ENCODE measurements at regions not wholly inside any gene's neighbourhood (a gene's known extent, or its start where the extent isn't known, plus 50 kb on each side); places are given as distances from the start of the nearest gene placed in this dataset.
"Not testable (repeated sequence)": the region's sequence is repeated elsewhere in the genome, so short reads cannot be mapped to it uniquely, and the experiment has no call there.

DNA sequence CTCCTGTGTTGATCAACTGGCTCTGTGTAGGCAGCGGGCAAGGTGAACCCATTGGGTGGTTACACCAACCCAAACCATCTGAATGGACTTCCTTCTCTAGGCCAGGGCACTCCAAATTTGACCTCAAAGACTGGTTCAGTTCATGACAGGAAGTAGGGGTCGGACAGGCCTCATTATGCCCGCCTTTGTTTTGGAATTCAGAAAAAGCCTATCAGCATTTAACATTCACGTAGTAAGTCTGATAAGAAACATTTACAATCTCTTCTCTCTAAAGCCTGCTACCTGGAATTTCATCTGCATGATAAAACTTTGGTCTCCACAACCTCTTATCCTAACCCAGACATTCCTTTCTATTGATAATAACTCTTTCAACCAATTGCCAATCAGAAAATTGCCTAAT, 97.1 kb upstream of the ETV3 start:
- no peak for DNase-seq (ENCODE audit: low read depth in 3 of 3, low spot score in 2 of 3)

DNA sequence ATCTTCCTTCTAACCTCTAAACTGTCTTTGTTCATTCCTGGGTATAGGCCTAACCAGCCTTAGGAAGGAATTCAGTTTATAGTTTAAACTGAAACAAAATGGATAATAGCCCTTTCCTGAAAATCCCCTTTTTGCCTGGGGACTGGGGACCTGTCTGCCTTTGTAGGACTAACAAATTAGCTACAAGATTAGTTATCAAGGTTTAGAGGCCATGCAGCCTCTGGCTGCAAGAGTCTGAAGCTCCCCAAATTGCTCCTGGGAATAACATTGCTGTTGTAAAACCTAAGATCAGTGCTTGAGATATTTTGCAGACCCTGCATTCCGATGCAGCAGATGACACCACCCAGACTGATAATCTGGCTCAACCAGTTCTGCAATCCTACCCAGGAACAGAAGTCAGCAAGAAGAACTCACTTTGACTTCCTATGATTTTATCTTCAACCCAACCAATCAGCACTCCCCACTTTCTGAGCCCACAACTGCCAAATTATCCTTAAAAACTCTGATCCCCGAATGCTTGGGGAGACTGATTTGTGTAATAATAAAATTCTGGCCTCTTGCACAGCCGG, 96.6 kb upstream of the ETV3 start:
- no peak for DNase-seq (ENCODE audit: low read depth in 3 of 3, low spot score in 2 of 3)

DNA sequence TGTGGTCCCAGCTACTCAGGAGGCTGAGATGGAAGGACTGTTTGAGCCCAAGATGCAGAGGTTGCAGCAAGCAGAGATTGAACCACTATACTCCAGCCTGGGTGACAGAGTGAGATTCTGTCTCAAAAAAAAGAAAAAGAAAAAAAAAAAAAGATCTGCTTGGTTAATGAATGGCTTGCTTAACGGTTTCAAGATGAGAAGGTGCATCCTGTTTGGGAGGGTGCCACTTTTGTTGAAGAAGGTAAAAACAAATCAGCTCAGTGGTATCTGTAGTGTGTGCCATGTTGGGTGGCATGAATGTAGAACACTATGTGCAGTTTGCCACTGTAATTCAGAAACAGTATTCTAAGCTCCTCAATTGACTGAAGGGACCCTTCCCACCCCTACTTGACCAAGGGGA, 94.9 kb upstream of the ETV3 start:
- DNase-seq (ENCODE audit: low read depth in 3 of 3, low spot score in 2 of 3): no peak

DNA sequence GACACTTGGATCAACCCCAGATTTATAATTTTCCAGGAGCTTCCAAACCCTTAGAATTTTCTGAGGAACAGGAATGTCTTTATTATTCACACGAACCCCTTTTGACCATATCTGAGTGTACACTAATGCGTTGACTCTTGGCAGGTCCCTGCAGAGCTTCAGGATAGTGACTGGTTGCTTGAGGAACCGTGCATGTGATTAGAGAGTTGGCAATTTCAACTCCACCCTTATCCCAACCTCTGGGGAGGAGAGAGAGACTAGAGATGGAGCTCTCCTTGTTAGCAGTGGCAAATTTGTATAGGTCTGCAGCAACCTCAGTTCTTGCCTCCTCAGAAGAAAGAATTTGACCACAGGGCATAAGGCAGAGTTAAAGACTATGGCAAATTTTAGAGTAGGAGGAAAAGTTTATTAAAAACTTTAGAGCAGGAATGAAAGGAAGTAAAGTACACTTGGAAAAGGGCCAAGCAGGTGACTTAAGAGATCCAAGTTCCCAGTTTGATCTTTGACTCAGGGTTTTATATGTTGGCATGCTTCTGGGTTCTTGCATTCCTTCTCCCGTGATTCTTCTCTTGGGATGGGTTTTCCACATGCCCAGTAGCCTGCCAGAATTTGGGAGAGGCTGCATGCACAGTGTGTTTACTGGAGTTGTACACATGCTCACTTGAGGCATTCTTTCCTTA, 93.8 kb upstream of the ETV3 start:
- no peak for DNase-seq (ENCODE audit: low read depth in 3 of 3, low spot score in 2 of 3)

DNA sequence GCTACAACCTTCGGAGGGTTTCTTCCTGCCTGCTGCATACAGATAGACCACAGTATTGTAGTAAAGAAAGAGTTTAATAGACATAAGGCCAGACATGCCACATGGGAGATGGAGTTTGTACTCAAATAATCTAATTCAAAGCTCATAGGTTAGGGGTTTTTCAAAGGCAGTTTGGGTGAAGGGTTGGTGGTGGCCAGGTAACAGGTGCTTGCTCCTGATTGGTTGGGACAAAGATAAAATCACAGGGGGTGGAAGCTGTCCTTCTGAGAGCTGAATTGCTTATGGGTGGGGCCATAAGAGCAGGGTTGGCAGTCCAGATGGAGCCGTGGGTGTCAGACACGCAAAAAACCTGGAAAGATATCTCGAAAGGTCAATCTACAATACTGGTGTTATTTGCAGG, 92.3 kb upstream of the ETV3 start:
- no peak for DNase-seq (ENCODE audit: low read depth in 3 of 3, low spot score in 2 of 3)

DNA sequence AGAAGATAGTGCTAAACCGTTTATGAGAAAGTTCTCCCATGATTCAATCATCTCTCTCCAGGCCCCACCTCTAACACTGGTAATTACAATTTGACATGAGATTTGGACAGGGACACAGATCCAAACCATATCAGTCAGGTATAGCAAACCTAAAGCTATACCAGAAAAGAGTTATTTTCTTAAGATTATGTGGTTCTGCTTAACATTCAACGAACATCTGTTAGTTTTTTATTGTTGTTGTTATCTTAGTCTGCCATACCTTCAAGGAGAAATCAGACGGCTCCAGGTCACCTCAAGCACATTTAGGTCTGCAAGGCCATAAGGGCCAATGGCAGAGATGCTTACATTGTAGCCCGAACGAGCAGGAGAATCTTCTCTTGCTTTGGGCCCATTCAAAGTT, 89.5 kb upstream of the ETV3 start:
- no peak for DNase-seq (ENCODE audit: low read depth in 3 of 3, low spot score in 2 of 3)

DNA sequence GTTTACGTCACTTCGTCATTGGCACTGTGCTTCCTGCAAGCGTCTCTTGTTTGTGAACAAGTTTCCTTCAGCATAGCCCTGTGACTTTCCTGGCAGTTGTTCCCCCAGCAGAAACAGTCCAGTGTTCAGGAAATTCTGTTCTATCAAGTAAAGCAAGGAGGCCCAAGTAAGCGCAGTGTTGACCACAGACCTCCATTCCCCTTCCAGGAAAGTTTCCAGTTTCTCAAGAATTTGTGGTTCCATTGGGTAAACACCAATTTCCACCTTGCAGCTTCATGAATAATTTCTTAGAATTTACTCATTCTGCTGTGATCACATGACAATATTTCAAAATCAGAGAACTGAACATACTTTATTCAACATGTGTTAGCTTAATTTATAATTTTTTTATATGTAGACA, 88.5 kb upstream of the ETV3 start:
- no peak for DNase-seq (ENCODE audit: low read depth in 3 of 3, low spot score in 2 of 3)

DNA sequence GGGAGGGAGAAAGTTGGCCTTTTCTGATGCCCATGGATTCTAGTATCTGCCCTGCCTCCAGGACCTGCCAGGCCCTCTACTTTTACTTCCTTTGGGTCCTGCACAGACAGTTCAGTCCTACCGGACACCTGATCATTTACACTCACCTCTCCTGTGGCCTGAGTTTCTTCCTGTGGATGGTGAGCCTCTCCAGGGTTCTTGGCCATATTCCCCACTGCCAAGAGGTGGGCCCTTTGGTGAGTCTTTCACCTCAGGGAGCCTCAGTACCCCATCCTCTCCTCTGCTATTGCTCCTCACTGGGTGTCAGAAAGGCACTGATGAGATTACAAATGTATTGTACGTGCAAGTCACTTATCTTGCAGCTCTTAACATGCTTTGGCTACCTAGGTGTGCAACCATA, 81.4 kb upstream of the ETV3 start:
- DNase-seq (ENCODE audit: low read depth in 3 of 3, low spot score in 2 of 3): no peak

DNA sequence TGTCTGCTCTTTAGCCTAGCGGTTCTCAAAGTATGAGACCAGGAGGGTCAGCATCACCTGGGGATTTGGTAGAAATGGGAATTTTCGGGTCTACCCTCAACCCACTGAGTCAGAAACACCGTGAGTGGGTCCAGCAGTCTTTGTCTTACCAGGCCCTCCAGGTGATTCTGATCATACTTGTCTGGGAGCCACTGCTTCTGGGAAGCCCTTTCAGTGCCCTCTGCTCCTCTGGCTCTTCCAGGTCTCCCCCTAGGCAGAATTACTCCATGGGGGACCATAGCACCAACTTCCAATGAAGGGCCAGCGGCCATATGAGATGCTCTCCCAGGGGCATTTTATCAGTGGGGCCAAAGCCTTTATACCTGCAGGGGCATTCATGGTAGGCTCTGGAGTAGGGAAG, 81.0 kb upstream of the ETV3 start:
- DNase-seq (ENCODE audit: low read depth in 3 of 3, low spot score in 2 of 3): no peak

DNA sequence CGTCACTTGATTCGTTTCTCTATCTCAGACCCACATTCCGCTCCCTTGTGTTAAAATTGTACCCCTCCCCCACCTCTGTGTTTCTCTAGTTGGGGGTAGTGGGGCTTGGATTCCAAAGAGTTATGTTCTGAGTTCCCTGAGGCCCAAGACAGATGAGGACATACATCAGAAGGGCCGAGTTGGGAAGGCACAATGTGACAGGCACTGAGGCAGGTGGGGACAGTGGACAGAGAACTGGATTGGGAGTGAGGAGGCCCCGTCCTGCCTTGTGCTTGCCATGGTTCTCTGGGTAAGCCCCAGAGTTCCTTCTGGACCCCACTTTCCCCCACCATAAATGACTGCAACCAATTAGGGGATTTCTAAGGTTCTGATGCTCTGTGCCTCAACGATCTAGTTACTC, 80.5 kb upstream of the ETV3 start:
- DNase-seq (ENCODE audit: low read depth in 3 of 3, low spot score in 2 of 3): no peak

DNA sequence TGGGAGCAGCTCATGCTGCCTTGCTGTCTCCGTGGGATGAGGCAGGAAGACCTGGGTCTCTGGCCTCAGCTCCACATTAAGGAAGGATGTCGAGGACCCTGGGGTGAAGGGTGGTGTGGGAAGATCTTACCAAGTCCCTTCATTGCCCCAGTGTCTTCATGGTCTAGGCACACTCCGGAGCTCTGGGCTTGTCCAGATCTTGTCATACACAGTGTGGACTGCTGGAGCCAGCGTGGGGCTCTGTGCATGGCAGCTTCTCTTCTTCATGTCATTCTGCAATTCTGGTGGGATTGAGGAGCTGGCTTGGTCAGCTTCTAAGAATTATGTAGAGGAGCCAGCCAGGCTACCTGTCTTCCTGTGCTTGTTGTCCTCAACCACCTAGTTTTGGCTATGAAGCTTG, 79.3 kb upstream of the ETV3 start:
- no peak for DNase-seq (ENCODE audit: low read depth in 3 of 3, low spot score in 2 of 3)

DNA sequence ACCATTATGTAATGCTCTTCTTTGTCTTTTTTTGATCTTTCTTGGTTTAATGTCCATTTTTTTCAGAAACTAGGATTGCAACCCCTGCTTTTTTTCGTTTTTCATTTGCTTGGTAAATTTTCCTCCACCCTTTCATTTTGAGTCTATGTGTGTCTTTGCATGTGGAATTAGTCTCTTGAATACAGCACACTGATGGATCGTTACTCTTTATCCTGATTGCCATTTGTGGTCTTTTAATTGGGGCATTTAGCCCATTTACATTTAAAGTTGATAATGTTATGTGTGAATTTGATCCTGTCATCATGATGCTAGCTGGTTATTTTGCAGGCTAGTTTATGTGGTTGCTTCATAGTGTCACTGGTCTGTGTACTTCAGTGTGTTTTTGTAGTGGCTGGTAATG, 75.6 kb upstream of the ETV3 start:
- DNase-seq (ENCODE audit: low read depth in 3 of 3, low spot score in 2 of 3): no peak

DNA sequence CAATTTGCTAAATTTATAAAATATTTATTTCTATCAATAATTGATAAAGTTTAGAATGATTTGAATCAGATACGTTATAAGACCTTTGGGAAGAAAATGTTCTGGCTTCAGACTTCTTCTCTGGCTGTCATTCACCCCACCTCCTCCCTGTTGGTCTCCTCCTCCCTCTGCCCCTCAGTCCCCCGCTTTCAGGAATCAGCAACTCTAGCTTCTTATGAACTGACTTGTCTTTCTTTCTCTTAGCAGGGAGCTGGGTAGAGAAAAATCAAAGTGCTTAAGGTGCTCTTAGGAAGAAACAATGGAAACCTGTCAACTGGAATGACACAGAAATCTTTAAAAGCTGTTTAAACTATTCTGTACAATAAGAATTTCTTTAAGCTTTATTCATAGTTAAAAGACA, 71.3 kb upstream of the ETV3 start:
- DNase-seq (ENCODE audit: low read depth in 3 of 3, low spot score in 2 of 3): no peak

DNA sequence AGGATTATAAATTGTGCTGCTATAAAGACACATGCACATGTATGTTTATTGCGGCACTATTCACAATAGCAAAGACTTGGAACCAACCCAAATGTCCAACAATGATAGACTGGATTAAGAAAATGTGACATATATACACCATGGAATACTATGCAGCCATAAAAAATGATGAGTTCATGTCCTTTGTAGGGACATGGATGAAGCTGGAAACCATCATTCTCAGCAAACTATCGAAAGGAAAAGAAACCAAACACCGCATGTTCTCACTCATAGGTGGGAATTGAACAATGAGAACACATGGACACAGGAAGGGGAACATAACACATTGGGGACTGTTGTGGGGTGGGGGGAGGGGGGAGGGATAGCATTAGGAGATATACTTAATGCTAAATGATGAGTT, 67.8 kb upstream of the ETV3 start:
- not testable (repeated sequence) for DNase-seq (ENCODE audit: low read depth in 3 of 3, low spot score in 2 of 3)

DNA sequence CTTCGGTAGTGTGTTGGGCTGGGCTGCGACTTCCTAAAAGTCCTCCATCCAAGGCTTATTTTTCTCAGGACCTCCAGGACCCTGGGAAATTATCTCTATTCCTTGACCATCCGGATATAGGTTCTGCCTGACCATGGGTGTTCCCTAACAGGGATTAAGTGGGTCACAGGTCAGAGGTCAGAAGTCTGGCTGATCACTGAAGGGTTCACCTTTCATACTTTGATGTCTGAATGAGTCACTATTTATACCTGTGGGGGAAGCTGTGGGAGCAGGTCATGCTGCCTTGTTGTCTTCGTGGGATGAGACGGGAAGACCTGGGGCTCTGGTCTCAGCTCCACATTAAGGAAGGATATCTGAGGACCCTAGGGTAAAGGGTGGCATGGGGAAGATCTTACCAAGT, 65.0 kb upstream of the ETV3 start:
- no peak for DNase-seq (ENCODE audit: low read depth in 3 of 3, low spot score in 2 of 3)

DNA sequence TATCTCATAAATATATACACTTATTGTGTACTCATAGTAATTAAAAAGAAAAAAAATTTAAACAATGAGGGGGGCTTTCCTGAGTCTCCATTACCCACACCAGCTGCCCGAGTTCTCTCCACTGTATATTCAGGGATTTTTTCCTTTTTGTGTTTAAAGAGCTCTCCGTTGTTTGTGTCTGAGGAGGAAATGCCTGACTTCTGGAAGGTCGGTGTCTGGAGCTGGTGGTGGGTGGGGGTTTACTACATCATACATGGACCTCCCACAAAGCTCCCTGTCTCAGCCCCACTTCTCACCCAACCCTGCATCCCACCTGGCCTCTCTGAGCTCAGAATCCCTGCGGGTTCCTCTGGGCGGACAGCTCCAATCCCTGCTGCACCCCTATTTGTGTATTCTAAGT, 64.1 kb upstream of the ETV3 start:
- no peak for DNase-seq (ENCODE audit: low read depth in 3 of 3, low spot score in 2 of 3)

DNA sequence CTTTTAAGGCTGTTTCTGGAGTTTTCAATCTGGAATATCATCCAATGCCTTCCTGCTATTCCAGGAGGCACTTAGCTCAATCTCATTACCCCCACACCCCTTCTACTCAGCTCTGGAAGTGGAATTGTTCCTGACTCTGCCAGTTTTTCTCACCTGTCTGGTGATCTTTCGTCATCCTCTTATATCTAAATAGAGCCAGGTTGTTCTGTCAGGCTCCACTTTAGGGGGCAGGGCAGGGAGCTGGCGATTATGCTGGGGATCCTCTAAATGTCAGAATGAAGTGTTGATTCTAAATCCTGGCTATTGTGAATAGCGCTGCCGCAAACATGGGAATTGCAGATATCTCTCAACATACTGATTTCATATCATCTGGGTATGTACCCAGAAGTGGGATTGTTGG, 63.6 kb upstream of the ETV3 start:
- no peak for DNase-seq (ENCODE audit: low read depth in 3 of 3, low spot score in 2 of 3)

DNA sequence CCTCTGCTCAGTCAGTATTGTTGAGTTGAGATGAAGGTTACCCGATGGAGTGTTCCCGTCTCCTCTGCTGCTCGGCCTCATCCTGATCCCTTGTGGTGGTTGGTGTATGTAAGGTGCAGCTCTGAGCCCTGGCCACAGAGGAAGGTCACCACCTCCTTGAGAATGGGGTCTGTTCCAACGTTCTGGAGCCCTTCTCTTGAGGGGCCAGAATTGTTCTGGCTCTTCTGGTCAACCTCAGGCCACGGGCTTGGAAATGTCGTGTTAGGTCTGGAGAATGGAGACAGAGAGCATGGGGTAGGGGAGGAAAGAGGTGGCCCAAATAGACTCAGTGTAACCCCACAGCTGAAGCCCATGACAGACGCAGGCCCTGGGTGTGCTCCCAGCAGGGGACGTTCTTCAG, 62.3 kb upstream of the ETV3 start:
- no peak for DNase-seq (ENCODE audit: low read depth in 3 of 3, low spot score in 2 of 3)

DNA sequence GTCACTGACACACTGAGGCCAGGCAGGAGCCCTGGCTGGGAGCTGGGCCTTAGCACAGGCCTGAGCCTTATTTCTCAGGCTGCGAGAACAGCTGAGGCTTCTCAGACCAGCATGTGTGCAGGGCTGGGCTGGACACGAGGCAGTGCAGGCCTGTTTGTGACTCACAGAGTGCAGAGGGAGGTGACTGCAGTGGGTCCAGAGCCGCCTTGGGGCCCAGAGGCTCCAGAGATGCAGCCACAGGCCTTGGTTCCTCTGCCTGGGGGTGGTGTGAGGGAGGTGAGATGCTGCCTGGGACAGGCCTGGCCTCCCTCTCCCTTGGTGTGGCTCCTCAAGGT, 61.2 kb upstream of the ETV3 start:
- DNase-seq (ENCODE audit: low read depth in 3 of 3, low spot score in 2 of 3): no peak

DNA sequence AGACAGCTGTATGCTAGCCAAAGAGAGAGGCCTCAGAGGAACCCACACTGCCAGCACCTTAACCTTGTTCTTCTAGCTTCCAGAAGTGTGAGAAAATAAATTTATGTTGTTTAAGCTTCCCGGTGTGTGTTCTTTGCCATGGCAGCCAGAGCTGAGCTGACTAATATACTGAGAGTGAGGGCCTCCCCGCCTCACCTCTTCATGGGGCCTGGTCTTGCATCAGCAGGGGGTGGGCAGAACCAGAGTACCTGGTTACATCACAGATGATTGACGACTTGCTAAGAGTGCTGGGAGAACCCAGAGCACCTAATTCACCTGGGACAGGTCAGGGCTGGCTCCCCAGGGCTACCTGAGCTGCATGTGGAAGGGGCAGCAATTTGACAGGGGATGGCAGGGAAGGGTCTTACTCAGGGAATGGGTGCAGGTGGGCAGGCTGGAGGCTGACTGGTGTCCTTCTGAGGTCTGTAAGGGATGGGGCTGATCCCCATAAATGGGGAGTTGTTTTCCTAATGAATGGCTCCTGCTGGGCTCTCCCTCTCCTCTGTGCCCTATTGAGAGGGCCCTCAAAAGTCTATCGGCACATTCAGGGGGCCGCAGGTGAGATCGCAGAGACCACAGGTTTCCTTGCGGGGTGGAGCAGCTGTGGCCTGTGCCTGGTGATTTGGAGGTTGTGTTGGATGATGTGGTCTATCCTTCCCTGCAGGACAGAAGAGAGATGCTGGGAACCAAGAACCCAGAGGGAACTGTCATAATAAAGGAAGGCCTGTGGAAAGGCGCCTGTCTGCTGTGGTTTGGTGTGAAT, 60.6 kb upstream of the ETV3 start:
- DNase-seq (ENCODE audit: low read depth in 3 of 3, low spot score in 2 of 3): no peak

DNA sequence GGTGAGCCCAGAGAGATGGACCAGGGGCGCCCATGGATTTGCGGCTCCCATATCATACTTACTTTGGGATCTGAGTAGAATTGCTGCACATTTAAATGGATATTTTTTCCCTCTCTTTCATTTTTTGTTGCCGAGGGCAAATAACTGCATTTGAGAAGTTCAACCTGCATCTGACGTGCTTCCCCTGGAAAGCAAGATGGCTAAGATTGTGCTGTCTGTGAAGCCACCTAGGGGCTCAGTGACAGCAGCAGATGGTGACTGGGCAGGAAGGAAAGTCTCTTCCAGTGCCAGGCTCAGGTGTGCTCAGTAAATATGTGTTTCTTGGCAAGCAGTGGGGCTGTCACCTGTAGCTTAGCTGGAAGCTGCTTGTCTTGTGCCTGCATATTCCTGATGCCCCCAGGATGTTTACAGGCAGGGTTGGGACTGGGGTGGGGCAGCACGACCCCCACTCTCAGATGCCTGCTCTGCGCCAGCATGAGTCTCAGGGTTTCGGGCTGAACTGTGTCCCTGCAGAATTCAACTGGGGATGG, 59.8 kb upstream of the ETV3 start:
- DNase-seq (ENCODE audit: low read depth in 3 of 3, low spot score in 2 of 3): no peak
